ENCODE measurements at regions not wholly inside any gene's neighbourhood (a gene's known extent, or its start where the extent isn't known, plus 50 kb on each side); places are given as distances from the start of the nearest gene placed in this dataset.

- TF ChIP-seq CTCF (IDR thresholded peaks at IDR 0.05), result no peak
- no peak for DNase-seq
- Histone ChIP-seq H3K4me1 (no peaks in the 10 kb centered on the region), H3K27ac (no peak overlapping the region), H3K9me3 (no peaks in the 10 kb centered on the region), H3K4me3 (no peak overlapping the region), H3K27me3 (ENCODE audit: insufficient read depth in 3 of 3, low read length in 2 of 3) (no peaks in the 10 kb centered on the region), H3K36me3 (ENCODE audit: insufficient read depth in 1 of 2, low read depth in 1 of 2) (no peaks in the 10 kb centered on the region)
- intact Hi-C loops (cut with DNase I), result no loop called here
- 86 to 91% (median 90%) methylated on average over 1 of the region's 1 CpG for WGBS, 3 donors
- ATAC-seq, result no peak
Measured at GRCh38 chr9:2297771-2298170, 282.6 kb downstream of the SMARCA2 start.

GRCh38 chr9:2298217-2298616, 283.1 kb downstream of the SMARCA2 start:
- no peak overlapping the region for H3K27ac ChIP-seq
- no peaks in the 10 kb centered on the region for H3K4me1 ChIP-seq
- ATAC-seq (no peak), DNase-seq (no peak)
- no peak overlapping the region for H3K4me3 ChIP-seq
- H3K9me3 ChIP-seq, result no peaks in the 10 kb centered on the region
- H3K27me3 ChIP-seq (ENCODE audit: insufficient read depth in 3 of 3, low read length in 2 of 3), result no peaks in the 10 kb centered on the region
- intact Hi-C loops (cut with DNase I), result no loop called here
- no peak for TF ChIP-seq CTCF (IDR thresholded peaks at IDR 0.05)
- no peaks in the 10 kb centered on the region for H3K36me3 ChIP-seq (ENCODE audit: insufficient read depth in 1 of 2, low read depth in 1 of 2)
- WGBS, 3 donors, result 46 to 97% (median 92%) methylated on average over 1 of the region's 1 CpG

- peak in 1 of 4 donors; percentile 40 for ATAC-seq
- no peaks in the 10 kb centered on the region for H3K4me1 ChIP-seq
Measured at GRCh38 chr9:2299156-2299842, 284.2 kb downstream of the SMARCA2 start.

GRCh38 chr9:2299843-2300205, 284.7 kb downstream of the SMARCA2 start:
- WGBS, 3 donors, result 72 to 79% (median 76%) methylated on average over 4 of the region's 4 CpGs
- no peak overlapping the region for H3K27ac ChIP-seq
- no peaks in the 10 kb centered on the region for H3K27me3 ChIP-seq (ENCODE audit: insufficient read depth in 3 of 3, low read length in 2 of 3)
- no peak overlapping the region for H3K4me3 ChIP-seq
- DNase-seq (no peak), ATAC-seq (no peak)
- TF ChIP-seq CTCF (IDR thresholded peaks at IDR 0.05), result no peak
- no peaks in the 10 kb centered on the region for H3K9me3 ChIP-seq
- no peaks in the 10 kb centered on the region for H3K4me1 ChIP-seq
- intact Hi-C loops (cut with DNase I), result no loop called here
- no peaks in the 10 kb centered on the region for H3K36me3 ChIP-seq (ENCODE audit: insufficient read depth in 1 of 2, low read depth in 1 of 2)

More at GRCh38 chr9:2299156-2299842, 284.2 kb downstream of the SMARCA2 start:
- Histone ChIP-seq H3K27me3 (ENCODE audit: insufficient read depth in 3 of 3, low read length in 2 of 3) (no peaks in the 10 kb centered on the region), H3K27ac (no peak overlapping the region), H3K36me3 (ENCODE audit: insufficient read depth in 1 of 2, low read depth in 1 of 2) (no peaks in the 10 kb centered on the region), H3K4me3 (no peak overlapping the region), H3K9me3 (no peaks in the 10 kb centered on the region)
- TF ChIP-seq CTCF (IDR thresholded peaks at IDR 0.05), result no peak
- WGBS, 3 donors, result 80 to 83% (median 82%) methylated on average over 5 of the region's 5 CpGs
- intact Hi-C loops (cut with DNase I), result no loop called here
- no peak for DNase-seq

GRCh38 chr9:2300325-2300724, 285.2 kb downstream of the SMARCA2 start:
- Histone ChIP-seq H3K9me3 (no peaks in the 10 kb centered on the region), H3K27ac (no peak overlapping the region), H3K4me3 (no peak overlapping the region), H3K27me3 (ENCODE audit: insufficient read depth in 3 of 3, low read length in 2 of 3) (no peaks in the 10 kb centered on the region), H3K4me1 (no peaks in the 10 kb centered on the region), H3K36me3 (ENCODE audit: insufficient read depth in 1 of 2, low read depth in 1 of 2) (no peaks in the 10 kb centered on the region)
- DNase-seq, result no peak
- intact Hi-C loops (cut with DNase I), result no loop called here
- no peak for TF ChIP-seq CTCF (IDR thresholded peaks at IDR 0.05)
- no peak for ATAC-seq
